WTC11 (cell line): ENCODE measurements at regions not wholly inside any gene's neighbourhood (a gene's known extent, or its start where the extent isn't known, plus 50 kb on each side); places are given as distances from the start of the nearest gene placed in this dataset.

Source experiments
- ATAC-seq: fragments of 200-7000 bp; cut with Tn5 transposase; 2 replicates; pipeline ENCODE4 v1.10.0; 2021; ENCODE audit warnings: mild to moderate bottlenecking, moderate library complexity
- CTCF ChIA-PET: fragments of 300-600 bp; sonication (Branson Sonifier 250); formaldehyde crosslinking; loops from one replicate; lab custom pipeline; 2021; ENCODE audit warnings: antibody characterized with exemption; lab: Charles Lee
- POLR2A ChIA-PET: fragments of 350-600 bp; sonication (Branson Sonifier 250); formaldehyde crosslinking; loops from one replicate; lab custom pipeline; 2021; ENCODE audit warnings: antibody characterized with exemption; lab: Charles Lee
- DNase-seq: peaks from one replicate; pipeline ENCODE4 v3.0.0; 2021; ENCODE audit warnings: low spot score
- H3K27ac Mint-ChIP-seq: 2 replicates; pipeline ENCODE4 v1.8.0; 2021; ENCODE audit warnings: mixed read lengths
- H3K27me3 Mint-ChIP-seq: 2 replicates; pipeline ENCODE4 v1.8.0; 2021; ENCODE audit warnings: low read depth, mild to moderate bottlenecking, moderate library complexity, mixed read lengths
- H3K36me3 Mint-ChIP-seq: 2 replicates; pipeline ENCODE4 v1.8.0; 2021; ENCODE audit warnings: mixed read lengths
- H3K4me1 Mint-ChIP-seq: 2 replicates; pipeline ENCODE4 v1.8.0; 2022; ENCODE audit warnings: mixed read lengths
- H3K4me3 Mint-ChIP-seq: 2 replicates; pipeline ENCODE4 v1.8.0; 2021; ENCODE audit warnings: mild to moderate bottlenecking, moderate library complexity, mixed read lengths
- H3K9me3 Mint-ChIP-seq: 2 replicates; pipeline ENCODE4 v1.8.0; 2021; ENCODE audit warnings: mixed read lengths
- ETV6 ChIP-seq: sonication (generic); formaldehyde crosslinking; IDR thresholded peaks from 2 replicates; pipeline ENCODE4 v1.8.1; 2022; ENCODE audit warnings: mild to moderate bottlenecking, missing genetic modification reagents
- HMGA2 ChIP-seq: fragments of 250-450 bp; sonication (Bioruptor Pico); IDR thresholded peaks from 2 replicates; pipeline ENCODE4 v1.4.0; 2021; ENCODE audit warnings: mild to moderate bottlenecking, moderate library complexity
- IRF2 ChIP-seq: sonication (generic); formaldehyde crosslinking; IDR thresholded peaks from 2 replicates; pipeline ENCODE4 v1.8.0; 2022; ENCODE audit warnings: low read depth, missing genetic modification reagents, borderline replicate concordance
- KAT7 ChIP-seq: sonication (generic); formaldehyde crosslinking; IDR thresholded peaks from 2 replicates; pipeline ENCODE4 v1.8.1; 2023; ENCODE audit warnings: missing genetic modification reagents, mild to moderate bottlenecking, borderline replicate concordance
- MYBL2 ChIP-seq: sonication (generic); formaldehyde crosslinking; IDR thresholded peaks from 2 replicates; pipeline ENCODE4 v1.8.1; 2023; ENCODE audit warnings: mild to moderate bottlenecking, moderate library complexity, missing genetic modification reagents
- NR3C1 ChIP-seq: sonication (generic); formaldehyde crosslinking; conservative IDR thresholded peaks from 2 replicates; pipeline ENCODE4 v1.8.1; 2023; ENCODE audit warnings: low read depth, mild to moderate bottlenecking, missing genetic modification reagents
- ZNF263 ChIP-seq: sonication (generic); formaldehyde crosslinking; IDR thresholded peaks from 2 replicates; pipeline ENCODE4 v1.8.1; 2022; ENCODE audit warnings: low read depth, mild to moderate bottlenecking, moderate library complexity, missing genetic modification reagents
- ZNF396 ChIP-seq: fragments of 250-450 bp; sonication (Bioruptor Pico); IDR thresholded peaks from 2 replicates; pipeline ENCODE4 v1.8.0; 2021; ENCODE audit warnings: mild to moderate bottlenecking, moderate library complexity, borderline replicate concordance
- ZNF416 ChIP-seq: fragments of 250-450 bp; sonication (Bioruptor Pico); IDR thresholded peaks from 2 replicates; pipeline ENCODE4 v1.9.0; 2021; ENCODE audit warnings: mild to moderate bottlenecking, inconsistent platforms
- ZNF423 ChIP-seq: fragments of 250-450 bp; sonication (Bioruptor Pico); IDR thresholded peaks from 2 replicates; pipeline ENCODE4 v2.1.2; 2022; ENCODE audit warnings: mild to moderate bottlenecking, moderate library complexity
- TF ChIP-seq, protein P1 (sequence below): sonication (generic); formaldehyde crosslinking; IDR thresholded peaks from 2 replicates; pipeline ENCODE4 v1.8.1; 2022; ENCODE audit warnings: low read depth, missing genetic modification reagents, borderline replicate concordance
- TF ChIP-seq, protein P2 (sequence below): sonication (generic); formaldehyde crosslinking; IDR thresholded peaks from 2 replicates; pipeline ENCODE4 v1.8.1; 2022; ENCODE audit warnings: mild to moderate bottlenecking, missing genetic modification reagents, moderate library complexity, borderline replicate concordance
- TF ChIP-seq, protein P3 (sequence below): sonication (generic); formaldehyde crosslinking; IDR thresholded peaks from 2 replicates; pipeline ENCODE4 v1.8.0; 2023; ENCODE audit warnings: missing genetic modification reagents, mild to moderate bottlenecking, borderline replicate concordance
- TF ChIP-seq, protein P4 (sequence below): sonication (generic); formaldehyde crosslinking; IDR thresholded peaks from 2 replicates; pipeline ENCODE4 v1.8.1; 2023; ENCODE audit warnings: mild to moderate bottlenecking, missing genetic modification reagents
- TF ChIP-seq, protein P5 (sequence below): sonication (generic); formaldehyde crosslinking; conservative IDR thresholded peaks from 2 replicates; pipeline ENCODE4 v1.8.1; 2023; ENCODE audit warnings: mild to moderate bottlenecking, low read depth, missing genetic modification reagents, moderate library complexity
- TF ChIP-seq, protein P6 (sequence below): fragments of 200-600 bp; IDR thresholded peaks from 2 replicates; pipeline ENCODE4 v1.8.0; 2022; ENCODE audit warnings: antibody characterized with exemption
- TF ChIP-seq, protein P7 (sequence below): sonication (generic); formaldehyde crosslinking; IDR thresholded peaks from 2 replicates; pipeline ENCODE4 v1.8.0; 2022; ENCODE audit warnings: missing genetic modification reagents
- TF ChIP-seq, protein P8 (sequence below): sonication (generic); formaldehyde crosslinking; IDR thresholded peaks from 2 replicates; pipeline ENCODE4 v1.8.0; 2022; ENCODE audit warnings: mild to moderate bottlenecking, missing genetic modification reagents

DNA sequence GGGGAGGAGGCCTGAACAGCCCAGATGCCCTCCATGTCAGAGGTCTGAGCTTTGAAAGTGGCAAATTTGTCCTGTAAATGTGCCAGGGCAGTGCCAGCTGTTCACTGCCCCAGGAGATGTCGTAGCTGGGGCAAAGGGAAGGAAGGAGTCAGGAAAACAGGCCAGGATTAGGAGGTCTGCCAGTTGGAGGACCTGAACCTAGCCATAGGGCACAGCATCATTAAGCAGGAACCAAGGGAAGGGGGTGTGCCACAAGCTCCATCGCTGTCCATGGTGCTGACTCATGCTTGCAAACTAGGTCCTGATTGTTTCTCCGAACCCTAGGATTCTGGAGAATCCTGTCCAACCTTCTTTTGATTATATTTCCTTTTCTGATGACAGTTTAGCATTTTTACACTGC is 124.2 kb downstream of the TMEM132E start:
- POLR2A ChIA-PET: no interaction called here
- Mint-ChIP-seq H3K9me3 (no peaks in the 10 kb centered on the region), H3K4me3 (no peak overlapping the region), H3K27me3 (peaks cover 23% of the 10 kb centered on the region), H3K36me3 (no peaks in the 10 kb centered on the region), H3K27ac (no peak overlapping the region), H3K4me1 (no peaks in the 10 kb centered on the region)
- ATAC-seq: peak; percentile 71
- CTCF ChIA-PET: no interaction called here
- DNase-seq: peak; percentile 85
- TF ChIP-seq NR3C1 (CRISPR knock-in tag) (no peak), MYBL2 (CRISPR knock-in tag) (peak; percentile 33; the same call in 1 of the 2 replicates), ZNF423 (CRISPR knock-in tag) (no peak), ETV6 (no peak), ZNF263 (CRISPR knock-in tag) (no peak), ZNF396 (CRISPR knock-in tag) (no peak), IRF2 (CRISPR knock-in tag) (no peak), KAT7 (CRISPR knock-in tag) (no peak), HMGA2 (CRISPR knock-in tag) (no peak), ZNF416 (no peak)
- TF ChIP-seq, protein P1, sequence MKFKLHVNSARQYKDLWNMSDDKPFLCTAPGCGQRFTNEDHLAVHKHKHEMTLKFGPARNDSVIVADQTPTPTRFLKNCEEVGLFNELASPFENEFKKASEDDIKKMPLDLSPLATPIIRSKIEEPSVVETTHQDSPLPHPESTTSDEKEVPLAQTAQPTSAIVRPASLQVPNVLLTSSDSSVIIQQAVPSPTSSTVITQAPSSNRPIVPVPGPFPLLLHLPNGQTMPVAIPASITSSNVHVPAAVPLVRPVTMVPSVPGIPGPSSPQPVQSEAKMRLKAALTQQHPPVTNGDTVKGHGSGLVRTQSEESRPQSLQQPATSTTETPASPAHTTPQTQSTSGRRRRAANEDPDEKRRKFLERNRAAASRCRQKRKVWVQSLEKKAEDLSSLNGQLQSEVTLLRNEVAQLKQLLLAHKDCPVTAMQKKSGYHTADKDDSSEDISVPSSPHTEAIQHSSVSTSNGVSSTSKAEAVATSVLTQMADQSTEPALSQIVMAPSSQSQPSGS (CRISPR knock-in tag): no peak
- TF ChIP-seq, protein P2, sequence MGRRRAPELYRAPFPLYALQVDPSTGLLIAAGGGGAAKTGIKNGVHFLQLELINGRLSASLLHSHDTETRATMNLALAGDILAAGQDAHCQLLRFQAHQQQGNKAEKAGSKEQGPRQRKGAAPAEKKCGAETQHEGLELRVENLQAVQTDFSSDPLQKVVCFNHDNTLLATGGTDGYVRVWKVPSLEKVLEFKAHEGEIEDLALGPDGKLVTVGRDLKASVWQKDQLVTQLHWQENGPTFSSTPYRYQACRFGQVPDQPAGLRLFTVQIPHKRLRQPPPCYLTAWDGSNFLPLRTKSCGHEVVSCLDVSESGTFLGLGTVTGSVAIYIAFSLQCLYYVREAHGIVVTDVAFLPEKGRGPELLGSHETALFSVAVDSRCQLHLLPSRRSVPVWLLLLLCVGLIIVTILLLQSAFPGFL (CRISPR knock-in tag): no peak
- TF ChIP-seq, protein P3, sequence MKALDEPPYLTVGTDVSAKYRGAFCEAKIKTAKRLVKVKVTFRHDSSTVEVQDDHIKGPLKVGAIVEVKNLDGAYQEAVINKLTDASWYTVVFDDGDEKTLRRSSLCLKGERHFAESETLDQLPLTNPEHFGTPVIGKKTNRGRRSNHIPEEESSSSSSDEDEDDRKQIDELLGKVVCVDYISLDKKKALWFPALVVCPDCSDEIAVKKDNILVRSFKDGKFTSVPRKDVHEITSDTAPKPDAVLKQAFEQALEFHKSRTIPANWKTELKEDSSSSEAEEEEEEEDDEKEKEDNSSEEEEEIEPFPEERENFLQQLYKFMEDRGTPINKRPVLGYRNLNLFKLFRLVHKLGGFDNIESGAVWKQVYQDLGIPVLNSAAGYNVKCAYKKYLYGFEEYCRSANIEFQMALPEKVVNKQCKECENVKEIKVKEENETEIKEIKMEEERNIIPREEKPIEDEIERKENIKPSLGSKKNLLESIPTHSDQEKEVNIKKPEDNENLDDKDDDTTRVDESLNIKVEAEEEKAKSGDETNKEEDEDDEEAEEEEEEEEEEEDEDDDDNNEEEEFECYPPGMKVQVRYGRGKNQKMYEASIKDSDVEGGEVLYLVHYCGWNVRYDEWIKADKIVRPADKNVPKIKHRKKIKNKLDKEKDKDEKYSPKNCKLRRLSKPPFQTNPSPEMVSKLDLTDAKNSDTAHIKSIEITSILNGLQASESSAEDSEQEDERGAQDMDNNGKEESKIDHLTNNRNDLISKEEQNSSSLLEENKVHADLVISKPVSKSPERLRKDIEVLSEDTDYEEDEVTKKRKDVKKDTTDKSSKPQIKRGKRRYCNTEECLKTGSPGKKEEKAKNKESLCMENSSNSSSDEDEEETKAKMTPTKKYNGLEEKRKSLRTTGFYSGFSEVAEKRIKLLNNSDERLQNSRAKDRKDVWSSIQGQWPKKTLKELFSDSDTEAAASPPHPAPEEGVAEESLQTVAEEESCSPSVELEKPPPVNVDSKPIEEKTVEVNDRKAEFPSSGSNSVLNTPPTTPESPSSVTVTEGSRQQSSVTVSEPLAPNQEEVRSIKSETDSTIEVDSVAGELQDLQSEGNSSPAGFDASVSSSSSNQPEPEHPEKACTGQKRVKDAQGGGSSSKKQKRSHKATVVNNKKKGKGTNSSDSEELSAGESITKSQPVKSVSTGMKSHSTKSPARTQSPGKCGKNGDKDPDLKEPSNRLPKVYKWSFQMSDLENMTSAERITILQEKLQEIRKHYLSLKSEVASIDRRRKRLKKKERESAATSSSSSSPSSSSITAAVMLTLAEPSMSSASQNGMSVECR (CRISPR knock-in tag): peak; percentile 82; the same call in 1 of the 2 replicates
- TF ChIP-seq, protein P4, sequence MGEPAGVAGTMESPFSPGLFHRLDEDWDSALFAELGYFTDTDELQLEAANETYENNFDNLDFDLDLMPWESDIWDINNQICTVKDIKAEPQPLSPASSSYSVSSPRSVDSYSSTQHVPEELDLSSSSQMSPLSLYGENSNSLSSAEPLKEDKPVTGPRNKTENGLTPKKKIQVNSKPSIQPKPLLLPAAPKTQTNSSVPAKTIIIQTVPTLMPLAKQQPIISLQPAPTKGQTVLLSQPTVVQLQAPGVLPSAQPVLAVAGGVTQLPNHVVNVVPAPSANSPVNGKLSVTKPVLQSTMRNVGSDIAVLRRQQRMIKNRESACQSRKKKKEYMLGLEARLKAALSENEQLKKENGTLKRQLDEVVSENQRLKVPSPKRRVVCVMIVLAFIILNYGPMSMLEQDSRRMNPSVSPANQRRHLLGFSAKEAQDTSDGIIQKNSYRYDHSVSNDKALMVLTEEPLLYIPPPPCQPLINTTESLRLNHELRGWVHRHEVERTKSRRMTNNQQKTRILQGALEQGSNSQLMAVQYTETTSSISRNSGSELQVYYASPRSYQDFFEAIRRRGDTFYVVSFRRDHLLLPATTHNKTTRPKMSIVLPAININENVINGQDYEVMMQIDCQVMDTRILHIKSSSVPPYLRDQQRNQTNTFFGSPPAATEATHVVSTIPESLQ (CRISPR knock-in tag): no peak
- TF ChIP-seq, protein P5, sequence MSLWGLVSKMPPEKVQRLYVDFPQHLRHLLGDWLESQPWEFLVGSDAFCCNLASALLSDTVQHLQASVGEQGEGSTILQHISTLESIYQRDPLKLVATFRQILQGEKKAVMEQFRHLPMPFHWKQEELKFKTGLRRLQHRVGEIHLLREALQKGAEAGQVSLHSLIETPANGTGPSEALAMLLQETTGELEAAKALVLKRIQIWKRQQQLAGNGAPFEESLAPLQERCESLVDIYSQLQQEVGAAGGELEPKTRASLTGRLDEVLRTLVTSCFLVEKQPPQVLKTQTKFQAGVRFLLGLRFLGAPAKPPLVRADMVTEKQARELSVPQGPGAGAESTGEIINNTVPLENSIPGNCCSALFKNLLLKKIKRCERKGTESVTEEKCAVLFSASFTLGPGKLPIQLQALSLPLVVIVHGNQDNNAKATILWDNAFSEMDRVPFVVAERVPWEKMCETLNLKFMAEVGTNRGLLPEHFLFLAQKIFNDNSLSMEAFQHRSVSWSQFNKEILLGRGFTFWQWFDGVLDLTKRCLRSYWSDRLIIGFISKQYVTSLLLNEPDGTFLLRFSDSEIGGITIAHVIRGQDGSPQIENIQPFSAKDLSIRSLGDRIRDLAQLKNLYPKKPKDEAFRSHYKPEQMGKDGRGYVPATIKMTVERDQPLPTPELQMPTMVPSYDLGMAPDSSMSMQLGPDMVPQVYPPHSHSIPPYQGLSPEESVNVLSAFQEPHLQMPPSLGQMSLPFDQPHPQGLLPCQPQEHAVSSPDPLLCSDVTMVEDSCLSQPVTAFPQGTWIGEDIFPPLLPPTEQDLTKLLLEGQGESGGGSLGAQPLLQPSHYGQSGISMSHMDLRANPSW (CRISPR knock-in tag): no peak
- TF ChIP-seq, protein P6, sequence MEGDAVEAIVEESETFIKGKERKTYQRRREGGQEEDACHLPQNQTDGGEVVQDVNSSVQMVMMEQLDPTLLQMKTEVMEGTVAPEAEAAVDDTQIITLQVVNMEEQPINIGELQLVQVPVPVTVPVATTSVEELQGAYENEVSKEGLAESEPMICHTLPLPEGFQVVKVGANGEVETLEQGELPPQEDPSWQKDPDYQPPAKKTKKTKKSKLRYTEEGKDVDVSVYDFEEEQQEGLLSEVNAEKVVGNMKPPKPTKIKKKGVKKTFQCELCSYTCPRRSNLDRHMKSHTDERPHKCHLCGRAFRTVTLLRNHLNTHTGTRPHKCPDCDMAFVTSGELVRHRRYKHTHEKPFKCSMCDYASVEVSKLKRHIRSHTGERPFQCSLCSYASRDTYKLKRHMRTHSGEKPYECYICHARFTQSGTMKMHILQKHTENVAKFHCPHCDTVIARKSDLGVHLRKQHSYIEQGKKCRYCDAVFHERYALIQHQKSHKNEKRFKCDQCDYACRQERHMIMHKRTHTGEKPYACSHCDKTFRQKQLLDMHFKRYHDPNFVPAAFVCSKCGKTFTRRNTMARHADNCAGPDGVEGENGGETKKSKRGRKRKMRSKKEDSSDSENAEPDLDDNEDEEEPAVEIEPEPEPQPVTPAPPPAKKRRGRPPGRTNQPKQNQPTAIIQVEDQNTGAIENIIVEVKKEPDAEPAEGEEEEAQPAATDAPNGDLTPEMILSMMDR: no peak
- TF ChIP-seq, protein P7, sequence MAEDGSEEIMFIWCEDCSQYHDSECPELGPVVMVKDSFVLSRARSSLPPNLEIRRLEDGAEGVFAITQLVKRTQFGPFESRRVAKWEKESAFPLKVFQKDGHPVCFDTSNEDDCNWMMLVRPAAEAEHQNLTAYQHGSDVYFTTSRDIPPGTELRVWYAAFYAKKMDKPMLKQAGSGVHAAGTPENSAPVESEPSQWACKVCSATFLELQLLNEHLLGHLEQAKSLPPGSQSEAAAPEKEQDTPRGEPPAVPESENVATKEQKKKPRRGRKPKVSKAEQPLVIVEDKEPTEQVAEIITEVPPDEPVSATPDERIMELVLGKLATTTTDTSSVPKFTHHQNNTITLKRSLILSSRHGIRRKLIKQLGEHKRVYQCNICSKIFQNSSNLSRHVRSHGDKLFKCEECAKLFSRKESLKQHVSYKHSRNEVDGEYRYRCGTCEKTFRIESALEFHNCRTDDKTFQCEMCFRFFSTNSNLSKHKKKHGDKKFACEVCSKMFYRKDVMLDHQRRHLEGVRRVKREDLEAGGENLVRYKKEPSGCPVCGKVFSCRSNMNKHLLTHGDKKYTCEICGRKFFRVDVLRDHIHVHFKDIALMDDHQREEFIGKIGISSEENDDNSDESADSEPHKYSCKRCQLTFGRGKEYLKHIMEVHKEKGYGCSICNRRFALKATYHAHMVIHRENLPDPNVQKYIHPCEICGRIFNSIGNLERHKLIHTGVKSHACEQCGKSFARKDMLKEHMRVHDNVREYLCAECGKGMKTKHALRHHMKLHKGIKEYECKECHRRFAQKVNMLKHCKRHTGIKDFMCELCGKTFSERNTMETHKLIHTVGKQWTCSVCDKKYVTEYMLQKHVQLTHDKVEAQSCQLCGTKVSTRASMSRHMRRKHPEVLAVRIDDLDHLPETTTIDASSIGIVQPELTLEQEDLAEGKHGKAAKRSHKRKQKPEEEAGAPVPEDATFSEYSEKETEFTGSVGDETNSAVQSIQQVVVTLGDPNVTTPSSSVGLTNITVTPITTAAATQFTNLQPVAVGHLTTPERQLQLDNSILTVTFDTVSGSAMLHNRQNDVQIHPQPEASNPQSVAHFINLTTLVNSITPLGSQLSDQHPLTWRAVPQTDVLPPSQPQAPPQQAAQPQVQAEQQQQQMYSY (CRISPR knock-in tag): no peak
- TF ChIP-seq, protein P8, sequence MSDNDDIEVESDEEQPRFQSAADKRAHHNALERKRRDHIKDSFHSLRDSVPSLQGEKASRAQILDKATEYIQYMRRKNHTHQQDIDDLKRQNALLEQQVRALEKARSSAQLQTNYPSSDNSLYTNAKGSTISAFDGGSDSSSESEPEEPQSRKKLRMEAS (CRISPR knock-in tag): no peak; the same call in 1 of the 2 replicates
